ENCODE measurements at regions not wholly inside any gene's neighbourhood (a gene's known extent, or its start where the extent isn't known, plus 50 kb on each side); places are given as distances from the start of the nearest gene placed in this dataset.

GRCh38 chr13:58955546-58956385 lies 1208.0 kb downstream of the DIAPH3 start:
- TF ChIP-seq FOXP2 (optimal IDR thresholded peaks at IDR 0.05; ENCODE audit: borderline replicate concordance, extremely low read depth, extremely low read length, insufficient read depth), result no peak
- TF ChIP-seq, protein P1, sequence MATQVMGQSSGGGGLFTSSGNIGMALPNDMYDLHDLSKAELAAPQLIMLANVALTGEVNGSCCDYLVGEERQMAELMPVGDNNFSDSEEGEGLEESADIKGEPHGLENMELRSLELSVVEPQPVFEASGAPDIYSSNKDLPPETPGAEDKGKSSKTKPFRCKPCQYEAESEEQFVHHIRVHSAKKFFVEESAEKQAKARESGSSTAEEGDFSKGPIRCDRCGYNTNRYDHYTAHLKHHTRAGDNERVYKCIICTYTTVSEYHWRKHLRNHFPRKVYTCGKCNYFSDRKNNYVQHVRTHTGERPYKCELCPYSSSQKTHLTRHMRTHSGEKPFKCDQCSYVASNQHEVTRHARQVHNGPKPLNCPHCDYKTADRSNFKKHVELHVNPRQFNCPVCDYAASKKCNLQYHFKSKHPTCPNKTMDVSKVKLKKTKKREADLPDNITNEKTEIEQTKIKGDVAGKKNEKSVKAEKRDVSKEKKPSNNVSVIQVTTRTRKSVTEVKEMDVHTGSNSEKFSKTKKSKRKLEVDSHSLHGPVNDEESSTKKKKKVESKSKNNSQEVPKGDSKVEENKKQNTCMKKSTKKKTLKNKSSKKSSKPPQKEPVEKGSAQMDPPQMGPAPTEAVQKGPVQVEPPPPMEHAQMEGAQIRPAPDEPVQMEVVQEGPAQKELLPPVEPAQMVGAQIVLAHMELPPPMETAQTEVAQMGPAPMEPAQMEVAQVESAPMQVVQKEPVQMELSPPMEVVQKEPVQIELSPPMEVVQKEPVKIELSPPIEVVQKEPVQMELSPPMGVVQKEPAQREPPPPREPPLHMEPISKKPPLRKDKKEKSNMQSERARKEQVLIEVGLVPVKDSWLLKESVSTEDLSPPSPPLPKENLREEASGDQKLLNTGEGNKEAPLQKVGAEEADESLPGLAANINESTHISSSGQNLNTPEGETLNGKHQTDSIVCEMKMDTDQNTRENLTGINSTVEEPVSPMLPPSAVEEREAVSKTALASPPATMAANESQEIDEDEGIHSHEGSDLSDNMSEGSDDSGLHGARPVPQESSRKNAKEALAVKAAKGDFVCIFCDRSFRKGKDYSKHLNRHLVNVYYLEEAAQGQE (IDR thresholded peaks at IDR 0.05; ENCODE audit: insufficient read depth in 1 of 2, low read depth in 2 of 2, low read length in 2 of 2), result no peak
- TF ChIP-seq TAF1 (IDR thresholded peaks at IDR 0.05; ENCODE audit: borderline replicate concordance, insufficient read depth, low read length), result no peak

- TF ChIP-seq SIN3A (IDR thresholded peaks at IDR 0.05; ENCODE audit: borderline replicate concordance, insufficient read depth, low read length) (no peak), POLR2AphosphoS5 (IDR thresholded peaks at IDR 0.05; ENCODE audit: low read depth, low read length) (no peak), TAF1 (IDR thresholded peaks at IDR 0.05; ENCODE audit: borderline replicate concordance, insufficient read depth, low read length) (no peak), FOXP2 (optimal IDR thresholded peaks at IDR 0.05; ENCODE audit: borderline replicate concordance, extremely low read depth, extremely low read length, insufficient read depth) (no peak)
- TF ChIP-seq, protein P1 (IDR thresholded peaks at IDR 0.05; ENCODE audit: insufficient read depth in 1 of 2, low read depth in 2 of 2, low read length in 2 of 2), result no peak
These were observed 1202.8 kb downstream of the DIAPH3 start for GRCh38 chr13:58960888-58961287.

- no peak for TF ChIP-seq POLR2AphosphoS5 (IDR thresholded peaks at IDR 0.05; ENCODE audit: low read depth, low read length)
- TF ChIP-seq, protein P1 (IDR thresholded peaks at IDR 0.05; ENCODE audit: insufficient read depth in 1 of 2, low read depth in 2 of 2, low read length in 2 of 2), result no peak
- no peak for TF ChIP-seq FOXP2 (optimal IDR thresholded peaks at IDR 0.05; ENCODE audit: borderline replicate concordance, extremely low read depth, extremely low read length, insufficient read depth)
- no peak for TF ChIP-seq TAF1 (IDR thresholded peaks at IDR 0.05; ENCODE audit: borderline replicate concordance, insufficient read depth, low read length)
- no peak for TF ChIP-seq SIN3A (IDR thresholded peaks at IDR 0.05; ENCODE audit: borderline replicate concordance, insufficient read depth, low read length)
These were observed 1200.4 kb downstream of the DIAPH3 start for GRCh38 chr13:58963321-58963720.

DNA sequence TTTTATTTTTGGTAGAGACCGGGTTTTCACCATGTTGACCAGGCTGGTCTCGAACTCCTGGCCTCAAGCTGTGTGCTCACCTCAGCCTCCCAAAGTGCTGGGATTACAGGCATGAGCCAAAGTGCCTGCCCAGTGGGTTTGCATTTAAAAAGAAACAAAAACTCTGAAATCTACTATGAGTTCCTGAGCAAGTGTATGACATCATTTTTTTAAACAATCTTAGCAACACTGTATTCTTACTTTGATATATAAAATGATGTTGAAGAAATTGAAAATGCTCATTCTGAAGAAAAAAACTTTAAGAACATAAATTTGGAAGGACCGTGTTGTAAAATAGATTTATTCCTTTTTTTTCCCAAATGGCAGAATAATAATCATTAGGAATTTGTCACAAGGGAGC lies 1199.7 kb downstream of the DIAPH3 start:
- no peak for TF ChIP-seq SIN3A (IDR thresholded peaks at IDR 0.05; ENCODE audit: borderline replicate concordance, insufficient read depth, low read length)
- TF ChIP-seq FOXP2 (optimal IDR thresholded peaks at IDR 0.05; ENCODE audit: borderline replicate concordance, extremely low read depth, extremely low read length, insufficient read depth), result no peak
- TF ChIP-seq, protein P1 (IDR thresholded peaks at IDR 0.05; ENCODE audit: insufficient read depth in 1 of 2, low read depth in 2 of 2, low read length in 2 of 2), result no peak
- TF ChIP-seq TAF1 (IDR thresholded peaks at IDR 0.05; ENCODE audit: borderline replicate concordance, insufficient read depth, low read length), result no peak
- TF ChIP-seq POLR2AphosphoS5 (IDR thresholded peaks at IDR 0.05; ENCODE audit: low read depth, low read length), result no peak
